Mammary epithelial cell (primary cell): ENCODE measurements at regions not wholly inside any gene's neighbourhood (a gene's known extent, or its start where the extent isn't known, plus 50 kb on each side); places are given as distances from the start of the nearest gene placed in this dataset.

Source experiments
- EZH2 ChIP-seq: IDR thresholded peaks from 2 replicates; pipeline ENCODE4 v1.6.1; 2012; ENCODE audit warnings: low read length, inconsistent platforms, borderline replicate concordance
- TF ChIP-seq, protein P1 (sequence below), 2 donors: IDR thresholded peaks in 1 of 2; conservative IDR thresholded peaks in 1 of 2; 2 replicates each; pipeline ENCODE4 v1.5.1; 2011 to 2012; ENCODE audit warnings: inconsistent platforms in 2 of 2, low read length in 2 of 2, mild to moderate bottlenecking in 2 of 2, control low read depth in 1 of 2, low read depth in 1 of 2; ENCODE audit not compliant: insufficient read depth in 1 of 2; ENCODE audit errors: extremely low read depth in 1 of 2

- TF ChIP-seq, protein P1, sequence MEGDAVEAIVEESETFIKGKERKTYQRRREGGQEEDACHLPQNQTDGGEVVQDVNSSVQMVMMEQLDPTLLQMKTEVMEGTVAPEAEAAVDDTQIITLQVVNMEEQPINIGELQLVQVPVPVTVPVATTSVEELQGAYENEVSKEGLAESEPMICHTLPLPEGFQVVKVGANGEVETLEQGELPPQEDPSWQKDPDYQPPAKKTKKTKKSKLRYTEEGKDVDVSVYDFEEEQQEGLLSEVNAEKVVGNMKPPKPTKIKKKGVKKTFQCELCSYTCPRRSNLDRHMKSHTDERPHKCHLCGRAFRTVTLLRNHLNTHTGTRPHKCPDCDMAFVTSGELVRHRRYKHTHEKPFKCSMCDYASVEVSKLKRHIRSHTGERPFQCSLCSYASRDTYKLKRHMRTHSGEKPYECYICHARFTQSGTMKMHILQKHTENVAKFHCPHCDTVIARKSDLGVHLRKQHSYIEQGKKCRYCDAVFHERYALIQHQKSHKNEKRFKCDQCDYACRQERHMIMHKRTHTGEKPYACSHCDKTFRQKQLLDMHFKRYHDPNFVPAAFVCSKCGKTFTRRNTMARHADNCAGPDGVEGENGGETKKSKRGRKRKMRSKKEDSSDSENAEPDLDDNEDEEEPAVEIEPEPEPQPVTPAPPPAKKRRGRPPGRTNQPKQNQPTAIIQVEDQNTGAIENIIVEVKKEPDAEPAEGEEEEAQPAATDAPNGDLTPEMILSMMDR (conservative IDR thresholded peaks at IDR 0.05 in 1 of 2, IDR thresholded peaks at IDR 0.05 in 1 of 2; ENCODE audit: extremely low read depth in 1 of 2, insufficient read depth in 1 of 2, low read depth in 1 of 2, low read length in 2 of 2) = no peak
- TF ChIP-seq EZH2 = no peak
Measured at GRCh38 chr3:153043729-153044328, 118.2 kb upstream of the RAP2B start.
